UCSD-AML1 (cell line): ENCODE measurements at regions not wholly inside any gene's neighbourhood (a gene's known extent, or its start where the extent isn't known, plus 50 kb on each side); places are given as distances from the start of the nearest gene placed in this dataset.
"Not testable (repeated sequence)": the region's sequence is repeated elsewhere in the genome, so short reads cannot be mapped to it uniquely, and the experiment has no call there.

ENCODE experiments used
- DNase-seq: peaks from one replicate; lab custom pipeline; 2025; ENCODE audit not compliant: unreplicated experiment; lab: John Stamatoyannopoulos, UW

DNA sequence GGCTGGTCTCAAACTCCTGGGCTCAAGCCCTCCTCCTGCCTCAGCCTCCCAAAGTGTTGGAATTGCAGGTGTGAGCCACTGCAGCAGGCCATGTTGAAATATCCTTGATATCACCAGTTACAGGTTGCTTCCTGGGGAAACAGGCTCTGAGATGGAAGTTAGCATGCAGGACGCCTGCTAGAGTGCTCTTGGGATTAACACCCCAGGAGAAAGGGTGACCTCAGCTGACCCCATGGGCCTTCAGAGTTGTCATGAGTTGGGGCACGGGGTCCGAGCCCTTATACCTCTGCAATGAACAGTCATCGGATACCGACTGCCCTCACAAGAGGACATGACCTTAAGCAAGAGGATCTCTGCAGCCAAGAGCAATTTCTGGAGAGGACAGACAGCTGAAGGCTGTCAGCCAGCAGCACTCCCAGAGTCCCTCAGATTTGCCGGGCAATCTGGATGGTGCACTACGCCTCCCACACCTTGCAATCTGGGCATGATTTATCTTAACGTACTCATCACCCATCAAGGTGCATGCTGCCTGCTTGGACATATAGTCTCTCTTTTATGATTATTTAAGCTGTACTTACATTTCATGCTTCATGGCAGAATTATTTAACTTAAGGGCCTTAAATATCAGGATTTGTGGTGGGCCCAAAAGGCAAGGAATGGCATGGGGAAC, 134.6 kb downstream of the ADSS2 start:
- no peak for DNase-seq

DNA sequence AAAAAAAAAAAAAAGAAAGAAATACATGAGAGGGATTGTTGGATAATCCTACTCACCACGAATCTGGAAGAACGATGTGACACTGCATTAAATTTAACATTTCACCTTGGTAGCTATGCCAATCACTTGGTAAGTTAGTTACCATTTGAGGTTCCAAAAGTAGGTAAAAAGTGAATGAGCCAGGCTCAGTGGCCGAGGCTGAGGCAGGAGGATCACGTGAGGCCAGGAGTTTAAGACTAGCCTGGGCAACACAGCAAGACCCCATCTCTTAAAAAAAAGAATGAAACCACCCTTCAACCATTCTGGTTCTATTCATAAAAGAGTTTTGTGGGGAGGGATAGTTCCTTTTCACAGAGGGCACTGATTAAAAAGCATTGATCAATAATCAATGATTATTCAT, 133.6 kb downstream of the ADSS2 start:
- no peak for DNase-seq

DNA sequence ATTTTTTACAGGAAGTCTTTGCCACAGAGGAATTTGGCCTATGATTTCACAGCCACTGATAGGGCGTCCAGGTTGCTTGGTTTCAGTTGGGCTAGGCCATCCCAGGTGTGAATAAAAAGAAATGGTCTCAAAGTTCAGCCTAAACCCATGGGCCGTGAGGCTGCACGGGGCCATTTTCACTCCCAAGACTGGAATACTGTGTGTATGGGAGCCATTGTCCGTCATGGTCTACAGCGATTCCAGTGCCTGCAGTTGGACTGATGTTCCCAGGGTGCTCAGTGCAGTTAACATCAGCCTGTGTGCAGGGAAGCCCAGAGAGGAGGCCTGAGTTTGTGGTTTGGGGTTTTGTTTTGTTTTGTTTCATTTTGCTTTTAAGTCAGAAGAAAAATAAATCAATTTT, 133.2 kb downstream of the ADSS2 start:
- DNase-seq: no peak

DNA sequence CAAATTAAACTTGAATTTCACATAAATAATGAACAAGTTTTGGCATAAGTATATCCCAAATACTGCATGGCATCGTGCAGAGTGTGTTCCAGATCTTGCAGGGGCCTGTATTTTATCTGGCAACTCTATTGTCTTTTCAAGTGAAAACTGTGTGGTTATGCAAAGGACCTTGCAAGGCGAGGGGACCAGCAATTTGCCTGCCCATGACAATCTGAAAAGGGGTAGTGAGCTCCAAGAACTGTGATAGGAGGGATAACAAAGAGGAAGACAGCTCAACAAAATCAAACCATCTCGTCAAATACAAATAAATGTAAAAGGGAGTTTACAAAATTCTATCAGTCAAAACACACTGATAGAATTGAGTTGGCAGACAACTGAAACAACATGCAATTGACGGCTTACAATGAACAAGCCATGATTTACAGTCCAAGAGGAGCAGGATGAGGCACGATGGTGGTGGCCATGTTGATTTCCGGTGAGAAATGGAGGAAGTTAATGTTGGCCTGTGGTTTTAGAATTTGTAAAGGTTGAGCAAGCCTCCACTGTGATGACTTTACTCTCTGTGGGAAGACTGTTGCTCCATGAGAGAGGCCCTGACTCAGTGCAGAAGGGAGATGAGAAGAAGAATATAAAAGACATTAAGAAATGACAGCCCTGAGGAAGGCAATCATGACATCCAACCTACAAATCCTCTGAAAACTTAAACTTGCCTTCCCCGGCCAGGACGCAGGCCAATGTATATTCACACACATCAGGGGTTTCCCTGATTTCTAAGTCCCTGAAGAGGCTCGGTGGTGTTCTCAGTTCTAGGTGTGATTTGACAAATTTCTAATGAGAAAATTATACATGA, 132.2 kb downstream of the ADSS2 start:
- peak; percentile 37 for DNase-seq

DNA sequence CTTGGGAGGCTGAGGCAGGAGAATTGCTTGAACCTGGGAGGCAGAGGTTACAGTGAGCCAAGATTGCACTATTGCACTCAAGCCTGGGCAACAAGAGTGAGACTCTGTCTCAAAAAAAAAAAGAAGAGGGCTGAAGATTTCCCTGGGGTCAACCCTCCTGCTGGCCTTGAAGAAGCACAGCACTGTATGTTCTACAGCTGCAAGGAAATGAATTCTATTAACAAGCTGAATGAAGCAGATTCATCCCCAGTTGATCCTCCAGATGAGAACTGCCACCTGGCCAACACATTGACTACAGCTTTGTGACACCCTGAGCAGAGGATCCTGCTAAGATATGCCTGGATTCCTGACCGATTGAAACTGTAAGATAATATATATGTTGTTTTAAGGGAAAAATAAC, 129.5 kb downstream of the ADSS2 start:
- no peak for DNase-seq

DNA sequence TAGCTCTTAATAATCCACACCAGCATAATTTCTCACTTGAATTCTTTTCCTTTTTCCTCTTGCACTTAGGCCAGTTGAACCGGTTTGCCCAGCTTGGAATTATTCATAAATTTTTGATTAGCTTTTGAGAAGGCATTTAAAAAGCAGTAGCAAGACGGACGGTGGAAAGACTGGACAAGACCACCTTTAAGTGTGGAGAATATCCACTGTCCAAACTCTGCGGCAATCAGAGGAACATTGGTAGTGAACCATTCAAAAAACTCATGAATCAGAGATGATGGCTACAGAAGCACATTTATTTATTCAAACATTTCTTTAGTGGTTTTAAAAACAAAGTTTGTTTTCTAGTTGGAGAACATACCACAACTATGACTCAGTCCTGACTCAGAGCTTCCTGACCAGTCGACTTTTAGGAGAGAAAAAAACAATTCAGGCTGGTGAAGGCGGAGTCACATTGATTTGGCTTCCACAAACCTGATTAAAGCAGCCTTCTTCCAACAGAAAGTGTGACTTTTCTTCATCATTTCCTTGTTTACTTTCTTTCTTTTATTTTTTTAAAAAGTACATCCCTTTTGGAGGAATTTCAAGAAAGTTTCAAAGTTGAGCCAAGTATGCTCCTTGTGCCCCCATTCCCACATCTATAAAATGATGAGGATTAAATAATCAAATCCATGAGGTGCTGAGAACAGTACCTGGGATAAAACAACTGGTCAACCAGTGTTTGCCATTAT, 128.8 kb downstream of the ADSS2 start:
- no peak for DNase-seq

DNA sequence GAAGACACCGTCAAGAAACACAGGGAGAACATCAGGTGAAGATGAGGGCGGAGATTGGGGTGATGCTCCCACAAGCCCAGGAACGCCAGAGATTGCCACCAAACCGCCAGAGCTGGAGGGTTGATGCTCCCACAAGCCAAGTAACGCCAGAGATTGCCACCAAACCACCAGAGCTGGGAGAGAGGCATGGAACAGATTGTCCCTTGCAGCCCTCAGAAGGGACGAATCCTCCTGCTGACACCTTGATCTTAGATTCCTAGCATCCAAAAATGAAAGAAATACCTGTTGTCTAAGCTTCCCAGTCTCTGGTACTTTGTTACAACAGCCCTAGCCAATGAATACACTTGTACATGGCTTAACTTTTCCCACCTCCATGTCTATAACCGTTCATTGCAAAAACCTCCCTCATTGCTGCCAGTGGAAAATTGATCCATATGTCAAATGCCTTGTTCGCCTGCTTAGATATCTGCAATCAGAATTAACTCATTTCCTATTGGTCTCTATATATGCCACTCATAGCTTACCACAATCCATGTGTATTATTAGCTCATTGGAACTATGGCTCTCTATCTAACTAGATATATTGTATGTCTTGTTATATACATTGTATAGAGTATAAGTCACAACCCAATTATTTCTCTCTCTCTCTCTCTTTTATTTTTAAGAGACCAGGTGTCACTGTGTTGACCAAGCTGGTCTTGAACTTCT, 127.4 kb downstream of the ADSS2 start:
- DNase-seq: no peak

DNA sequence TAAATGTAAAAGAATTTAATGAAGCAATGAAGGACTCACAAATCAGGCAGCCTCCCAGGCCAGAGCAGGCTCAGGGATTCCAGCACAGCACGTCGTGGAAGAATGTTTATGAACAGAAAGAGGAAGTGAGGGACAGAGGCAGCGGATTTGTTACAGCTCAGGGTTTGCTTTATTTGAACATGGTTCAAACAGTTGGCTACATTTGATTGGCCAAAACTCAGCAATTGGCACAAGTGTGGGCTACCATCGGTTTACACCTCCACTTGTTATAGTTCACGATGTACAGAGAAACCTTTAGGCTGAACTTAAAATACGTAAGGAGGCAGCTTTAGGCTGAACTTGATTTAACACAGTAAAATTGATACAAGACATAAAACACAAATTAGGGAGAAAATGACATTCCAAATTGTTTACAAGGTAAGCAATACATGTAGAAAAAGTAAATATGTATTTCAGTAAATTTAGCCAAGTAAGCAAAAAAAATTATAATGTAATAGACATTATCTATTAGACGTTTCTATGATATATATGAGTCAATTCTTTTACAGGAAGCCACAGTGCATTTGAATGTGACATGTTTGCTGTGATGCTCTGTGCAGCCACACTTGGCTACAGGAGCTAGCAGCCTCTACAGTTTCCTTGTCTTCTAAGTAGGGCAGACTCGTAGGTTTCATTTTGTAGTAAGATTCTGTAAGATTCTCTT, 126.5 kb downstream of the ADSS2 start:
- peak; percentile 37 for DNase-seq

DNA sequence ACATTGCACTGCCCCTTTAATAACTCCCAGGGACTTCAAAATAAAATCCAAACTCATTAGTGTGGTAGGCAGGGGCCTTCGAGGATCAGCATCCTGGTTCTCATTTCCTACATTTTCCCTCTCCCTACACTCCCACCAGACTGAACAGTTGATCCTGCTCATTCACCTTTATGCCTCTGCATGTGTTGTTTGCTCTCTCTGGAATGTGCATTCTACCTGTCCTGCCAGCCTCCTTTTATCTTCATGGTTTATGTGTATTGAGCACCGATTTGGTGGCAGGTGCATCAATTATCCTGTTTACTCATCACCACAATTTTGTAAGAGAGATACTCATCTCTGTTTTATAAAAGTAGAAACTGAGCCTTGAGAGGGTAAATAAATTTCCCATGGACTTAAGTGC, 125.0 kb downstream of the ADSS2 start:
- no peak for DNase-seq

DNA sequence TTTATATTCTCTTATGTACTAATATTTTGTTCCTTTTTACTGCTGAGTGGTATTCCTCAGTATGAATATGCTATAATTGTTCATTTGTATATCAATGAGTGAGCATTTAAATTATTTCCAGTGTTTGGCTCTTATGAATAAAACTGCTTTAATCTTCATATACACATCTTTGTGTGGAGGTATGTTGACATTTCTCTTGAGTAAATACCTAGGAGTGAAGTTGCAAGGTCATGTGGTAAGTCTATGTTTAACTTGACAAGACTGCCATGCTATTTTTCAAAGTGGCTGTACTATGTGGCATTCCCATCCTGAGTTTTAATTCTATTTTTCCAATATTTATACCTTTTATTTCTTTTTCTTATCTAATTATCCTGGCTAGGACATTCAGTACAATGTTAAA, 124.2 kb downstream of the ADSS2 start:
- no peak for DNase-seq

DNA sequence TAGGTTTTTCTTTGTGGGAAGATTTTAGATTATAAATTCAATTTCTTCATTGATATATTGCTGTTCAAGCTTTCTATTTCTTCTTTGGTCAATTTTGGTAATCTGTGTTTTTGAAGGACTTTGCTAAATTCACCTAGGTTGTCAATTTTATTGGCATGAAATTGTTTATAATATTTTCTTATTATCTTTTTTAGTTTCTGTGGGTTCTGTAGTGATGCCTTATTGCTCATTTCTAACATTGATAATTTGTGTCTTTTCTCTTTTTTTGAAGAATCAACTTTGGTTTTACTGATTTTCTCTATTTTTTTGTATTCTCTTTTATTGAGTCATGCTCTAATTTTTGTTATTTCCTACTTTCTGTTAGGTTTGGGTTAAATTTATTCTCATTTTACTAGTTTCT, 123.2 kb downstream of the ADSS2 start:
- no peak for DNase-seq

DNA sequence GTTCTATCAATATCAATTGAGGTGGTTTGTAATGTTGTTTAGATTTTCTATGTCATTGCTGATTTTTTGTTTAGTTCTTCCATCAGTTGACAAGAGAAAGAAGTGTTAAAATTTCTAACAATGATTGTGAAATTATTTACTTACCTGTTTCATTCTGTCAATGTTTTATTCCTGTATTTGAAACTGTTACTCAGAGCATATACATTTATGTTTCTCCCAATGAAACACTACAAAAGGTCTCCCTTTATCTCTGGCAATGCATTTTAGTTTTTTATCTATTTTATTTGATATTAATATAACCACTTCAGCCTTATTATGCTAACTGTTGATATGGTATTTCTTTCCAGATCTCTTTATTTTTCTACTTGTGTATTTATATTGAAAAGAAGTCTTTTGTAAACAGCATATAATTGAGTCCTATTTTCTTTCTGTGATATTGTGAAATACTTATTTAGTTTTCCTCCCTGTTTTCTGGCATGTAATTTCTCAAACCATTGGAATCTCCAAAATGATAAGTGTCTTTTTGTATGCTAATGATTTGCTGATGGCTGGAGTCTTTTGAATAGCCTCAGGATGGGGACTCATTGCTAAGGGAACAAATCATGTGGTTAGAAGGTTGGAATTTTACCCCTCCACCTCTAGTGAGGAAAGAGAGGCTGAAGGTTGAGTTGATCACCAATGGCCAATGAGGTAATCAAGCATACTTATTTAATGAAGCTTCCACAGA, 122.0 kb downstream of the ADSS2 start:
- DNase-seq: no peak

DNA sequence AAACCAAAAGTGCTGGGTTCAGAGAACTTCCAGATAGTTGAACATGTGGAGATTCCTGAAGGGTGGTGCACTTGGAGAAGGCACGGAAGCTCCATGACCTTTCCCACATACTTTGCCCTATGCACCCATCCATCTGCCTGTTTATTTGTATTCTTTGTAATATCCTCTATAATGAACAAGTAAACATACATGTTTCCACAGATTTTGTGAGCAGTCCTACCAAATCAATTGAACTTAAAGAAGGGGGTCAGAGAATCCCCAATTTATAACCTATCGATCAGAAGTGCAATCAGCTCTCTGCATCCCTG, 121.4 kb downstream of the ADSS2 start:
- DNase-seq: no peak

DNA sequence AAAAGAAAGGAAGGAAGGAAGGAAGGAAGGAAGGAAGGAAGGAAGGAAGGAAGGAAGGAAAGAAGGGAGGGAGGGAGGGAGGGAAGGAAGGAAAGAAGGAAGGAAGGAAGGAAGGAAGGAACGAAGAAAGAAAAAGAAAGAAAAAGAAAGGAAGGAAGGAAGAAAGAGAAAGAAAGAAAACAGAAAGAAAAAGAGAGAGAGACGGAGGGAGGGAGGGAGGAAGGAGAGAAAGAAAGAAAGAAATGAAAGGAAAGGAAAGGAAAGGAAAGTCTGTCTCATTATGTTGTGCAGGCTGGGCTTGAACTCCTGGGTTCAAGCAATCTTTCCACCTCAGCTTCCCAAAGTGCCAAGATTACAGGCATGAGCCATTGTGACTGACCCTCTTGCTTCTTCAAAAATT, 118.9 kb downstream of the ADSS2 start:
- not testable (repeated sequence) for DNase-seq

DNA sequence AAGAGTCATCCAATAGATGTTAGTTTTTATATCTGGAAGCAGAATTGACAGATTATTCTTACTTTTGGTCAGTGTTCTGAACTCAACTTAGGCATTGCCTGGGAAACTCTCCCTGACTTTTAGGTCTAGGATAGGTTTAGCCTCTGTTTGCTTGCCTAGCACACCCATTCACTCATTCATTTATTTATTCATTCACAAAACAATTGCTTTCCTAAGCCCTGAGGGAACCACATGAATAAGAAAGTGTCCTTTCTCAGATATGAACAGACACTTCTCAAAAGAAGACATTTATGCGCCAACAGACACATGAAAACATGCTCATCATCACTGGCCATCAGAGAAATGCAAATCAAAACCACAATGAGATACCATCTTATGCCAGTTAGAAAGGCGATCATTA, 117.4 kb downstream of the ADSS2 start:
- DNase-seq: not testable (repeated sequence)

DNA sequence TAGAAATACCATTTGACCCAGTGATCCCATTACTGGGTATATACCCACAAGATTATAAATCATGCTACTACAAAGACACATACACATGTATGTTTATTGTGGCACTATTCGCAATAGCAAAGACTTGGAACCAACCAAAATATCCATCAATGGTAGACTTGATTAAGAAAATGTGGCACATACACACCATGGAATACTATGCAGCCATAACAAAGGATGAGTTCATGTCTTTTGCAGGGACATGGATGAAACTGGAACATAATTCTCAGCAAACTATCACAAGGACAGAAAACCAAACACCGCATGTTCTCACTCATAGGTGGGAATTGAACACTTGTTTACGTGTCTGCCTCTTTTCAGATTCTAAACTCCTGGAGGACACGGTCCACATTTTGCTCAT, 116.9 kb downstream of the ADSS2 start:
- DNase-seq: not testable (repeated sequence)

DNA sequence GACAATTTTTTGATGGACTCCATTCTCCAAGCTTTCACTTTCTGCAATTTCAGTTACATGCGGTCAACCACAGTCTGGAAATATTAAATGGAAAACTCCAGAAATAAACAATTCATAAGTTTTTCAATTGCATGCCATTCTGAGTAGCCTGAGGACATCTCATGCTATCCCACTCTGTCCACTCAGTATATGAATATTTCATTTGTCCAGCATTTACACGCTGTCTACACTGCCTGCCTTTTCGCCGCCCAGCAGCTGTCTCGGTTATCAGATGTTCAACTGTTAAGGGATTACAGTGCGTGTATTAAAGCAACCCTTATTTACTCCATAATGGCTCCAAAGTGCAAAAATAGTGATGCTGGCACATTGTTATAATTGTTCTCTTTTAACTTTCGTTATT, 116.3 kb downstream of the ADSS2 start:
- no peak for DNase-seq

DNA sequence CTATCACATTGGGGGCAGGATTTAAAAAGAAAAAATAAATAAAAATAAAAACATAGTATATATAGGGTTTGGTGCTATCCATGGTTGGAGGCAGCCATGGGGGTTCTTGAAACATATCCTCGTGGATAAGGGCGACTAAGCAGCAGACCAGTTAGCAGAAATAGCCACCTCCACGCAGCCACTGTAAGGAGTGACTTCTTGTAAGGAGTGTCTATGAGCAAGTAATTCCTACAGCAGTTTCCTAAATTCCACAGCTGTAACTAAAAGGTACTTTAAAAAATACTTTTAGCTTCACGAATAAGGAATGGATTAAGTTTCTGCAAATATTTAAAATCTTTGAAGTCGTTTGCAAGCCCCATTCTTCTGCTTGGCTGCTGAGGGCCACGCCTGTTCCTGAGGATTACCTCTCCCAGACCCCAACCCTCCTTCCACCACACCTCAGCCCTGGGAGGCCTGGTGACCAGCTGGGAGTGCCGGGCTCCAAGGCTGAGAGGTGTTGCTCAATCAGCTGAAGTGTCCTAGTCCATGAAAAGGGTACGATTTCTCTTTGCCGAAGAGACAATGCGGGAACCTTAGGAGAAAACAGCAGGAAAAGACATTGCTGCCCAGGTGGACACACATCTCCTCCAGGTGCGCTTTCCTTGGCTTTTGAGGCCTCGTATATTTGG, 115.3 kb downstream of the ADSS2 start:
- no peak for DNase-seq

DNA sequence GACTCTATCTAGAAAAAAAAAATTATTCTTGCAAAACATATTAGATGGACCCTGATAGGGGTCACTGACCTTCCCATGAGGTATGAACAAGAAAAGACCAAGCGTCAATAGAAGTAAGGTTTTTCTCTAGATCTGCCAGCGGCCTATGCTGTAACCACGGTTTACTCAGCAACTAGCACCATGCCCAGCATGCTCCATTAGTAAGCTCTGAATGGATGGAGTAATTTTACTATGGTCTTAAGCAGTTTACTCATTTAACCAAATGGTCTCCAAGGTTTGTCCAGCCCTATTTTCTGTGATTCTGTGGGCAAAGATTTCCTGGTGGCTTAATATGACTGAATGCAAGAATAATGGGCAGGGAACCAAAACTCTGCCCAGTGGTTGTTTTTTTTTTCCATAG, 113.9 kb downstream of the ADSS2 start:
- no peak for DNase-seq
